KMS-11 (cell line): ENCODE measurements at regions not wholly inside any gene's neighbourhood (a gene's known extent, or its start where the extent isn't known, plus 50 kb on each side); places are given as distances from the start of the nearest gene placed in this dataset.

Experiments
- H2AFZ ChIP-seq: fragments of 200-600 bp; sonication (generic); 2 replicates; pipeline ENCODE4 v1.6.1; 2016; ENCODE audit warnings: antibody characterized with exemption, mixed run types, low read depth
- H3K27ac ChIP-seq: fragments of 200-600 bp; sonication (generic); 2 replicates; pipeline ENCODE4 v1.6.1; 2016; ENCODE audit warnings: mild to moderate bottlenecking, mixed run types
- H3K27me3 ChIP-seq: fragments of 200-600 bp; sonication (generic); 2 replicates; pipeline ENCODE4 v1.6.1; 2017; ENCODE audit warnings: mild to moderate bottlenecking, low read depth, mixed run types, moderate library complexity; ENCODE audit not compliant: insufficient read depth
- H3K36me3 ChIP-seq: fragments of 200-600 bp; sonication (generic); 2 replicates; pipeline ENCODE4 v1.6.1; 2017; ENCODE audit warnings: mild to moderate bottlenecking, mixed run types; ENCODE audit not compliant: insufficient read depth
- H3K4me1 ChIP-seq: fragments of 200-600 bp; sonication (generic); 2 replicates; pipeline ENCODE4 v1.6.1; 2016; ENCODE audit warnings: mild to moderate bottlenecking, low read depth, mixed run types; ENCODE audit not compliant: poor library complexity, severe bottlenecking
- H3K4me2 ChIP-seq: fragments of 200-600 bp; sonication (generic); 2 replicates; pipeline ENCODE4 v1.7.0; 2016; ENCODE audit warnings: mild to moderate bottlenecking, mixed run types
- H3K4me3 ChIP-seq: fragments of 200-600 bp; sonication (generic); IDR thresholded peaks from 2 replicates; pipeline ENCODE4 v1.6.1; 2017; ENCODE audit warnings: low read depth, low read length, mixed read lengths; ENCODE audit not compliant: insufficient read depth
- H3K79me2 ChIP-seq: fragments of 200-600 bp; sonication (generic); 2 replicates; pipeline ENCODE4 v1.6.1; 2016; ENCODE audit warnings: low read depth, mixed run types; ENCODE audit not compliant: insufficient read depth
- H3K9ac ChIP-seq: fragments of 200-600 bp; sonication (generic); 2 replicates; pipeline ENCODE4 v1.6.1; 2016; ENCODE audit warnings: mild to moderate bottlenecking, mixed run types
- H4K20me1 ChIP-seq: fragments of 200-600 bp; sonication (generic); 2 replicates; pipeline ENCODE4 v1.6.1; 2016; ENCODE audit warnings: mild to moderate bottlenecking, mixed run types; ENCODE audit not compliant: insufficient read depth
- CTCF ChIP-seq: fragments of 200-600 bp; sonication (generic); conservative IDR thresholded peaks from 2 replicates; pipeline ENCODE4 v1.6.1; 2017; ENCODE audit warnings: low read depth, mild to moderate bottlenecking, antibody characterized with exemption, low read length, moderate library complexity, mixed read lengths

- no peak overlapping the region for H3K9ac ChIP-seq
- no peak overlapping the region for H3K4me2 ChIP-seq
- no peak overlapping the region for H3K4me3 ChIP-seq
- H3K27me3 ChIP-seq = no peaks in the 10 kb centered on the region
- H3K79me2 ChIP-seq = no peaks in the 10 kb centered on the region
- TF ChIP-seq CTCF = no peak
- H3K4me1 ChIP-seq = no peaks in the 10 kb centered on the region
- H4K20me1 ChIP-seq = no peaks in the 10 kb centered on the region
- no peak overlapping the region for H3K27ac ChIP-seq
- no peaks in the 10 kb centered on the region for H3K36me3 ChIP-seq
- H2AFZ ChIP-seq = no peak overlapping the region
Observed at GRCh38 chr9:79798450-79798849, 226.7 kb downstream of the TLE4 start.

- Histone ChIP-seq H3K9ac (no peak overlapping the region), H4K20me1 (no peaks in the 10 kb centered on the region), H3K79me2 (no peaks in the 10 kb centered on the region), H3K4me1 (no peaks in the 10 kb centered on the region), H2AFZ (no peak overlapping the region), H3K27me3 (no peaks in the 10 kb centered on the region), H3K4me3 (no peak overlapping the region), H3K4me2 (no peak overlapping the region), H3K36me3 (no peaks in the 10 kb centered on the region), H3K27ac (no peak overlapping the region)
- no peak for TF ChIP-seq CTCF
Observed at GRCh38 chr9:79796411-79796810, 224.6 kb downstream of the TLE4 start.

DNA sequence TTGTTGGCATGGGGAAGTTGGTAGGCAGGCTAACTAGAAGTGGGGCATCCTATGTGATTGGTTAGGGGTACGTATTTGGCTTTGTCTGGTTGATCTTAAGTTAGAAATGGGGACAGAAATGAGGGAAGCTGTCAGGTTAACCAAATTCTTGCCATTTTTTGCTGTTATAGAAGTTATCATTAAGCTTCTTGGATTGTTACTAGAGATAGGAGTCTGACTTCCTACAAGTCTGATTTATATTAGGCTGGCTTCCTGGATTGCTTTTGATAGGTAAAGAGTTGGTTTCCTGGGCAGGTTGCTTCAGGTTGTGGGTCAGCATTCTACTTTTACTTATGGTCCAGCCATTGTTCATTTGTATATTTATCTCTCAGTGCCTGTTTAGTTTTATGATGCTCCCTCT, 216.9 kb downstream of the TLE4 start:
- Histone ChIP-seq H3K4me3 (no peak overlapping the region), H3K27ac (no peak overlapping the region), H4K20me1 (no peaks in the 10 kb centered on the region), H3K9ac (no peak overlapping the region), H3K36me3 (no peaks in the 10 kb centered on the region), H2AFZ (no peak overlapping the region), H3K4me2 (no peak overlapping the region), H3K4me1 (no peaks in the 10 kb centered on the region), H3K79me2 (no peaks in the 10 kb centered on the region), H3K27me3 (no peaks in the 10 kb centered on the region)
- no peak for TF ChIP-seq CTCF

DNA sequence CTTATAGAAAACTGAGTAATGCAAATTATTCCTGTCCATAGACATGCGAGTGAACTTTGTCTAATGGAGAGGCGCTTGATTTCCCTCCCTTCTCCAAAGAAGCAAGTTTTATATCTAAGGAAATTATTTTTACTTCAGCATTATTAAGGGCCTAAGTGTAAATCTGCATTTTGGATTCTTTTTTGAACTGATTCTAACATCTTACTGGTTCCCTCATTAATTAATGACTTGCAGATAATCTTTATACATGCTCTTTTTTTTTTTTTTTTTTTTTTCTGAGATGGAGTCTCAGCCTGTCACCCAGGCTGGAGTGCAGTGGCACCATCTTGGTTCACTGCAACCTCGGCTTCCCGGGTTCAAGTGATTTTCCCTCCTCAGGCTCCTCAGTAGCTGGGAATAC, 209.5 kb downstream of the TLE4 start:
- no peaks in the 10 kb centered on the region for H3K79me2 ChIP-seq
- no peak overlapping the region for H3K9ac ChIP-seq
- no peak overlapping the region for H3K4me3 ChIP-seq
- H3K4me2 ChIP-seq = no peak overlapping the region
- H2AFZ ChIP-seq = no peak overlapping the region
- H3K36me3 ChIP-seq = no peaks in the 10 kb centered on the region
- H3K4me1 ChIP-seq = no peaks in the 10 kb centered on the region
- H3K27me3 ChIP-seq = no peaks in the 10 kb centered on the region
- TF ChIP-seq CTCF = no peak
- H3K27ac ChIP-seq = no peak overlapping the region
- H4K20me1 ChIP-seq = no peaks in the 10 kb centered on the region

- no peak overlapping the region for H3K9ac ChIP-seq
- no peak overlapping the region for H3K4me3 ChIP-seq
- no peaks in the 10 kb centered on the region for H3K4me1 ChIP-seq
- no peaks in the 10 kb centered on the region for H3K27me3 ChIP-seq
- TF ChIP-seq CTCF = no peak
- no peaks in the 10 kb centered on the region for H4K20me1 ChIP-seq
- H2AFZ ChIP-seq = no peak overlapping the region
- H3K36me3 ChIP-seq = no peaks in the 10 kb centered on the region
- H3K79me2 ChIP-seq = no peaks in the 10 kb centered on the region
- no peak overlapping the region for H3K4me2 ChIP-seq
- no peak overlapping the region for H3K27ac ChIP-seq
Observed at GRCh38 chr9:79780559-79780958, 208.8 kb downstream of the TLE4 start.
